Neutrophil (primary cell): ENCODE measurements at regions not wholly inside any gene's neighbourhood (a gene's known extent, or its start where the extent isn't known, plus 50 kb on each side); places are given as distances from the start of the nearest gene placed in this dataset.

Experiments used
- H3K27ac ChIP-seq: fragments of 200-600 bp; sonication (generic); 2 replicates; pipeline ENCODE4 v1.5.1; 2016; ENCODE audit warnings: mild to moderate bottlenecking, moderate library complexity
- H3K27me3 ChIP-seq: fragments of 200-600 bp; sonication (generic); 2 replicates; pipeline ENCODE4 v1.6.0; 2016; ENCODE audit warnings: mild to moderate bottlenecking
- H3K36me3 ChIP-seq: fragments of 200-600 bp; sonication (generic); 2 replicates; pipeline ENCODE4 v1.5.1; 2017
- H3K4me1 ChIP-seq, 2 experiments: fragments of 200-600 bp in 1 of 2; sonication (generic) in 1 of 2; 1 replicate in 1 of 2; 2 replicates in 1 of 2; pipeline versions ENCODE4 v1.5.1 to v1.6.1; 2013 to 2016; ENCODE audit warnings: low read depth in 1 of 2, low read length in 1 of 2, mild to moderate bottlenecking in 1 of 2, moderate library complexity in 1 of 2; ENCODE audit not compliant: control insufficient read depth in 1 of 2, insufficient read depth in 1 of 2
- H3K4me3 ChIP-seq, 2 experiments: fragments of 200-600 bp in 1 of 2; sonication (generic) in 1 of 2; 1 replicate in 1 of 2; 2 replicates in 1 of 2; pipeline ENCODE4 v1.5.1; 2013 to 2016; ENCODE audit warnings: low read depth in 1 of 2, low read length in 1 of 2, mild to moderate bottlenecking in 1 of 2, moderate library complexity in 1 of 2
- H3K9me3 ChIP-seq: fragments of 200-600 bp; sonication (generic); 2 replicates; pipeline ENCODE4 v1.5.1; 2016
- CTCF ChIP-seq: fragments of 200-600 bp; sonication (generic); IDR thresholded peaks from 2 replicates; pipeline ENCODE4 v1.5.1; 2016; ENCODE audit warnings: antibody characterized with exemption

GRCh38 chr19:30276011-30276882 lies 95.9 kb upstream of the ZNF536 start:
- no peak overlapping the region for H3K4me3 ChIP-seq
- H3K9me3 ChIP-seq: no peaks in the 10 kb centered on the region
- no peaks in the 10 kb centered on the region for H3K36me3 ChIP-seq
- no peaks in the 10 kb centered on the region for H3K4me1 ChIP-seq
- peaks cover 4% of the 10 kb centered on the region for H3K27me3 ChIP-seq
- TF ChIP-seq CTCF: no peak
- no peak overlapping the region for H3K27ac ChIP-seq

GRCh38 chr19:30276883-30277280 lies 95.3 kb upstream of the ZNF536 start:
- Histone ChIP-seq H3K4me3 (no peak overlapping the region), H3K36me3 (no peaks in the 10 kb centered on the region), H3K27me3 (peaks cover 4% of the 10 kb centered on the region), H3K4me1 (no peaks in the 10 kb centered on the region), H3K9me3 (no peaks in the 10 kb centered on the region), H3K27ac (no peak overlapping the region)
- TF ChIP-seq CTCF: no peak

DNA sequence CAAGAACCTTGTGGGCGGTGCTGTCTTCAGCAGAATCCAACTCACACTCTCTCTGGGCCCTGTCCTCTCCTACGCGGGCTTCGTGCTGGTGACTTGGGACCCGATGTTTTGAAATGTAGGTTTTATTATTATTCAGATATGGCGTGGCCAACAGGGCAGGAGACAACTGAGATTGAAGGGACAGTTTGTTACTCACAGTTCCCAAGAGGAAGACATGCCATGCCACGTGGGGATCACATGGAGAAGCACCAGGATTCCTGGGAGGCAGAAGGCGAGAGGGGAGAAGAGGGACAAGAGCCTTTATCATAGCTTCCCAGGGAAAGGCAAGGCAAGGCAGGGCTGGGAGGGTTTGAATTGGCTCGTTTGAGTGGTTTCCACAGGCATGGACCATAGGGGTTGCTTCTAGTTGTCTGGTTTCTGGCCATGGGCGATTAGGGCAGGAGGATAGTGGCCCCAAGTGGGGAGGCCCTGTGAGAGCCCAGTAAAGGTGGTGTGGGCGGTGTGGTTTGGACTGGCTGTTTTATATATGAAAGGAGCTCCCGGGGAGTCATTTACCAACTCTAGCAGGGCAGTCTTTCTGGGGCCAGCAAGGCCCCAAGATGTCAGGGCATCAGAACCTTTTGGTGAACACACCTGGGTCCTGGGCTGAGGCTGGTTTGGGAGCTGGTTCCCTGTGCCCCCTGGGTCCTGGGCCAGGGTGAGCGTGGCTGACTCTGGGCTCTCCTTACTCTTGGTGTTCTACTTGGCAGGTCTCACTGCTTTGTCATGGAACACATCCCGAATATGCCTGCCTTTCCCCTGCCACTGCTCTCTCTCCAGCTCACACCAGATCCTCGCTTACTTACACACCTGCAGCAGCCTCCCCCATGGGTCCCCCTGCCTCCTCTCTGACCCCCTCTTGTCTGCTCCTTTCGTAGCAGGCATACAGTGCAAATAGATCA lies 94.0 kb upstream of the ZNF536 start:
- Histone ChIP-seq H3K27ac (no peak overlapping the region), H3K4me1 (no peaks in the 10 kb centered on the region), H3K36me3 (no peaks in the 10 kb centered on the region), H3K9me3 (no peaks in the 10 kb centered on the region), H3K27me3 (peaks cover 8% of the 10 kb centered on the region), H3K4me3 (no peak overlapping the region)
- no peak for TF ChIP-seq CTCF

GRCh38 chr19:30278882-30279254 lies 93.3 kb upstream of the ZNF536 start:
- Histone ChIP-seq H3K27ac (no peak overlapping the region), H3K9me3 (no peaks in the 10 kb centered on the region), H3K36me3 (no peaks in the 10 kb centered on the region), H3K4me1 (no peaks in the 10 kb centered on the region), H3K4me3 (no peak overlapping the region), H3K27me3 (peaks cover 9% of the 10 kb centered on the region)
- TF ChIP-seq CTCF: no peak

GRCh38 chr19:30280018-30280417 lies 92.2 kb upstream of the ZNF536 start:
- no peak overlapping the region for H3K4me3 ChIP-seq
- H3K27me3 ChIP-seq: peaks cover 9% of the 10 kb centered on the region
- no peak overlapping the region for H3K27ac ChIP-seq
- TF ChIP-seq CTCF: no peak
- H3K36me3 ChIP-seq: no peaks in the 10 kb centered on the region
- H3K9me3 ChIP-seq: no peaks in the 10 kb centered on the region
- no peaks in the 10 kb centered on the region for H3K4me1 ChIP-seq
